HG03159 (cell line): ENCODE measurements at regions not wholly inside any gene's neighbourhood (a gene's known extent, or its start where the extent isn't known, plus 50 kb on each side); places are given as distances from the start of the nearest gene placed in this dataset.

Source experiments
- ATAC-seq: cut with Tn5 transposase; IDR thresholded peaks from one replicate; pipeline ENCODE4 v1.9.1; 2021; ENCODE audit warnings: mild to moderate bottlenecking, moderate library complexity; ENCODE audit not compliant: unreplicated experiment

DNA sequence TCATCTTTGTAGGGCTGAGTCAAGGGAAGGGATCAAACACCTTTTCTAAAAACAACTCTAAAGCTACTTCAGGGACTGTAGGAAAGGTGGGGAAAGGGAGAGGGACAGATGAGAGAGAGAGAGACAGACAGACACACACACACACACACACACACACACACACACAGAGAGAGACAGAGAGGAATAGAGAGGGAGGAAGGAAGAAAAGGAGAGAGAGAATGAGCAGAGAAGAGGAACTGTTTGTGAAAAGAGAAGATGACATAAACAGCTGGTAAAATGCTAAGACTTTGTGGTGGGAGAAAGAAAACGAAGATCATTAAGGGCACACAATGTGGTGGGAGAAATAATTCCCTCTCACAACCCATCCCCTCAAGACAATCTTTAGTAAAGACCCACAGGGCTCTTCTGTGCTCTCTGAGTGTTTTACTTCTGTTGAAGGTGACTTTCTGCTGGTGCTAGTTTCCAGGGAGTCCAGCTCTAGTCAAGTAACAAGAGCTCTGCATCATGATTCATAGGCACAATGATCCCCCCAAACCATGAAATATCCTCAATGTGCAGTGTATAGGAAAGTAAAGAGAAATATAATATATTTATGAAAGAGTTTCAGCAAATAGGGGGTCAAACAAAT lies 77.2 kb upstream of the STK17B start:
- ATAC-seq: no peak

DNA sequence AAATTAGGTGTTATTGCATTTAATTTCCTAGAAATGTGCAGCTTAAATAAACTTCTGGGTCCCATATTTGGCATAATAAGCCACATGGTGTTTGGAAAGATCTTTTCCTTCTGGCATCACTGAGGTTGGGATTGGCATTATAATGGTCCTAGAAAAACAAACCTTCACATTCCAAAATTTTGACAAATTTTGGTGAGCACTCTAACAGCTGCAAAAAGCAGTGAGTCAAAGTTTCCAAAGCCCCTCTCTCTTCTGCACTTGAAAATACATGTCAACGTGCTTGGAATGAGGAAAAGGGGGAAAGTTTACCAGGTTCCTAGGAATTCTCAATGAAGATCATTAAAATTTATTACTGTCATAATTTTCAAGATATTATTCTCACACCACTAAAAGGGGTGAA lies 77.8 kb upstream of the STK17B start:
- ATAC-seq: no peak

DNA sequence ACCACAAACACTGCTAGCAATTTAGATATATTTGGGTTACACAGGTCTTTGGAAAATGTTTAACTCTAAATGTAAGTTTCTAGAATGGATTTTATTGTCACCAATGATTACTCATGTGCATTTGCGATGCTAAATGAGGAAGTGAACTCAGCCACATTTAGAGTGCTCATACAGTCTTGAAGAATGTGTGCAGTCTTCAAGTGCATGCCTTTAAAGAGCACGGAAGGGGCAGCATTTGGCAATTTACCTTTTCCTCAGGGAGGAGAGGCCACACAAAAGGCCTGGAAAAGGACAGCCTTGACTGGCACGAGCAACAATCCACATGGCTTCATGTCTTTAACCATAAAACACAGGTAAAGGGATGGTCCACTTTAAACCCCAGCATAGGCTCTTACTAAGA lies 78.5 kb upstream of the STK17B start:
- peak; percentile 72 for ATAC-seq

DNA sequence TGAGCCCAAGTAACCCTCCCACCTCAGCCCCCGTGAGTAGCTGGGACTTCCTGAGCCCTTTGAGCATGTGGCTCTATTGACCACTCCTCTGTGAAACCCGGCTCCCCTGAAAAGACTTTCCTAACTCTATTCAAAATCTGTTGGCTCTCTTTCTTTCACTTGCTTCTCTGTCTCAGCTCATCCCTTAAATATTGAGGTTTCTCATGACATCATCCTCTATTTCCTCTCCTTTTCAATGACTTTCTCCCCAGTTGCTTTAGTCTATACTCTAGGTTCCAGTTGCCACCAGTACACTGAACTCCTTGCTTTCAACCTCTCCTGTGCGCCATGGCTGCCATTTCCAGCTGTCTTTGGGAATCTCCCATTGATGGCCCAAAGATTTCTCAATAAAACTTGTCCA lies 79.8 kb upstream of the STK17B start:
- ATAC-seq: no peak

DNA sequence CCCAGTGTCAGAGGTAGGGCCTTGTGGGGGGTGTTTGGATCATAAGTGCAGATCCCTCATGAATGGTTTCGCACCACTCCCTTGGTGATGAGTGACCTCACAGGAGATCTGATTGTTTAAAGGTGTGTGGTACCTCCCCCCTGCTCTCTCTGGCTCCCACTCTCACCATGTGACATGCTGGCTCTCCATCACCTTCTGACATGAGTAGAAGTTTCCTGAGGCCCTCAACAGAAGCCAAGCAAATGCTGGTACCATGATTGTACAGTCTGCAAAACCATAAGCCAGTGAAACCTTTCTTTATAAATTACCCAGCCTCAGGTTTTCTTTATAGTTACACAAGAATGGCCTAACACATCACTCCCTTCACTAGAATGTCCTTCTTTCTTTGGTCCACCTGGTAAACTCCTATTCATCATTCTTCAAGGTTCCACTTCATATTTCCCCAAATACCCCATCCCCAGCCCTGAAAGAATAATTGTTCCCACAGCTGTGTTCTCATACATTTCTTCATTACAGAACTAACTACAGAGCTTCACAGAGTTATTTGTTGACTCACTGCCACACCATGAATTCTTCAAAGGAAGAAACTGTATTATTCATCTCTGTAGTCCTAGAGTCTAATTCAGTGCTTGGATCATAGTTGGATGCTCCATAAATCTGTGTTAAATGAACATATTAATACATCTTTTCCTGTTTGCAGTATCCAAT lies 81.2 kb upstream of the STK17B start:
- ATAC-seq: no peak

- ATAC-seq: no peak
Observed at GRCh38 chr2:196253116-196253480, 81.7 kb upstream of the STK17B start.

DNA sequence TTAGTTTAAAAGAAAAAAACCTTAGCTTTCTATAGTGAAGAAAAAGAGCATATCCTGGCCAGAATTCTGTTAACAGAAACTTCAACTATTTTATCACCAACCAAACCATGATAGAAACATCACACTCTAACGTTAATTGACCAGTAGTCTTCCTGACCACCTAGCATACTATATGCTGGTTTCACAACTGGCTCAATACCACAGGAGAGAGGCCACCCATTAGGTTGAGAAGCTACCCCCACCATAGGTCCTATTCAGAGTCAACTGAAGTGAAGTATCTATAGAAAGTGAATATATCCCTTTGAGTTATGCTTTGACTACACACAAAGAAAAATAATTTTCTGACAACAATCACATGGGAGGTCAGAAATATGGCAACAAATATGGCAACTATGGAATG lies 85.2 kb upstream of the STK17B start:
- ATAC-seq: no peak

- ATAC-seq: no peak
Observed at GRCh38 chr2:196257086-196257485, 85.7 kb upstream of the STK17B start.

- no peak for ATAC-seq
Observed at GRCh38 chr2:196258407-196258806, 87.0 kb upstream of the STK17B start.

DNA sequence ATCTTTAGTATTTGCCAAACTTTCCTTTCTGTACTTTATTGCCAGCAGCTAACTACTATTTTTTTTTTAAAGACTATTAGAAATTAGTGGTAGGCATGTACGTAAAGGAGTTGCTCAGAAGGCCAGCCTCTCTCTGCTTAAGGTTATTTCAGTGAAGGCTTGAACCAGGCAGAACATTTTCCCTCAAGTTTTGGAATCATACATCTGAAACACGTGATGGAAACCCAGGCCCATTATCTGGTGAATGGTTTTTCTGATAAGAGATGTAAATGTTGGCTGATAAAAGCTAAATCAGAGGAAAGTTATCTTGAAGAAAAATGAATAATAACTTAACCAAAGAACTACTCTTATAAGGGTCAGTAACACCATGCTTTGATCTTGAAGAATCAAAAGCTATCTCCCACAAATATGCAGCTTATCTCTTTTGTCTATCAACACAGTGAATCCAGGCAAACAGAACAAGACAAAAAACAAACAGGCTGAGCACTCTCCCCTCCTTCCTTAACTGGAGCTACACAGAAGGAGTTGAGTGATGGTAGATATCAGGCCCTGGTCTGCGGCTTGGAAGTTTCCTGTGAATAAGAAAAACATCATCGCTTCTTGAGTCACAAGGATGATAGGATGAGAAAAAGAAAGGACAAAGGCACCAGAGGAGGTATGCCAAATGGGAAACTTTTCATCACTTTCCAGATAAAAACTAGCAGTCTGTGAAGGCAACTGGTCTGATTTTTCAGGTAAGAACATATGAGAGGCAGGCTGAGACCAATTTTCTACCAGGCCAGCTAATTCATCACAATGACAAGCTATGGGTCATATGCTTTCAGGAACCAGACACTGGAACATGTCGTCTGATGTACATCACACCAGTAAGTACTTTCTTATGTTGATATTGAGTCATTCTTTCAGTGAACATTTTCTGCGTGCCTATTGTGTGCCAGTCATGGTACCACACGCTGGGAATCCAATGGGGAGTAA lies 88.4 kb upstream of the STK17B start:
- ATAC-seq: no peak

- no peak for ATAC-seq
Observed at GRCh38 chr2:196260546-196260945, 89.2 kb upstream of the STK17B start.

- ATAC-seq: no peak
Observed at GRCh38 chr2:196262606-196263005, 91.2 kb upstream of the STK17B start.

- ATAC-seq: peak; percentile 94
Observed at GRCh38 chr2:196263181-196263747, 91.9 kb upstream of the STK17B start.

GRCh38 chr2:196266351-196266750 lies 95.0 kb upstream of the STK17B start:
- ATAC-seq: no peak

- no peak for ATAC-seq
Observed at GRCh38 chr2:196266855-196267254, 95.5 kb upstream of the STK17B start.

- no peak for ATAC-seq
Observed at GRCh38 chr2:196268025-196268424, 96.6 kb upstream of the STK17B start.

- ATAC-seq: no peak
Observed at GRCh38 chr2:196268538-196269338, 97.4 kb upstream of the STK17B start.

- no peak for ATAC-seq
Observed at GRCh38 chr2:196271795-196272194, 100.4 kb upstream of the STK17B start.

- no peak for ATAC-seq
Observed at GRCh38 chr2:196274387-196274809, 103.0 kb upstream of the STK17B start.

DNA sequence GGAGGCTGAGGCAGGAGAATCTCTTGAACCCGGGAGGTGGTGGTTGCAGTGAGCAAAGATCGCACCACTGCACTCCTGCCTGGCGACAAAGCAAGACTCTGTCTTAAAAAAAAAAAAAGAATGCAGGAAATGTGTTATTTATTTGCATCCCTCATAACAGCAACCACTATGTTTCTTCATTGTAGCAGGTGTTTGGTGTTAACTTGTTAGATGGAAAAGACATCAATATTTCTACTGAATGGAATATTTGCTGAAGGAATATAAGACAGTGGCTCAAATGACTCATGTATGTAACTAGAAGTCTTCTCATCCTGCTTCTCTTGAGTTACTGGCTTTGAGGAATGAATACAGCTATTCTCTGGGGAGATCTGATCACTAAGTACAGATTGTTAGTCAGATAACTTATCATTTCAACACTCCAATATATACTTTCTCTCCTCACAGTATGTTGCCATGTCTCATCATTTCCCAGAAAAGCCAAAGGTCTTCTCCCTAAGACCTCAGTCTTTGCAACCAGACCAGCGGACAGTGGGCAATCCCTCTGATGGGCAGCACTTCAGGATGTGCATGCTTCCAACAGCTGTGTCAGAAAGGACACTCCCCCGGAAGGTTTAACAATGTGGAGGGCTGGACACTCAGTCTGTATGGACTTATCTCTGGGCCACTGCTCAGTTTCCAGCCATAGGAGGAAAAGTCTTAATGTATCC lies 104.4 kb upstream of the STK17B start:
- ATAC-seq: no peak
